ENCODE measurements at regions not wholly inside any gene's neighbourhood (a gene's known extent, or its start where the extent isn't known, plus 50 kb on each side); places are given as distances from the start of the nearest gene placed in this dataset.
"Not testable (repeated sequence)": the region's sequence is repeated elsewhere in the genome, so short reads cannot be mapped to it uniquely, and the experiment has no call there.

DNA sequence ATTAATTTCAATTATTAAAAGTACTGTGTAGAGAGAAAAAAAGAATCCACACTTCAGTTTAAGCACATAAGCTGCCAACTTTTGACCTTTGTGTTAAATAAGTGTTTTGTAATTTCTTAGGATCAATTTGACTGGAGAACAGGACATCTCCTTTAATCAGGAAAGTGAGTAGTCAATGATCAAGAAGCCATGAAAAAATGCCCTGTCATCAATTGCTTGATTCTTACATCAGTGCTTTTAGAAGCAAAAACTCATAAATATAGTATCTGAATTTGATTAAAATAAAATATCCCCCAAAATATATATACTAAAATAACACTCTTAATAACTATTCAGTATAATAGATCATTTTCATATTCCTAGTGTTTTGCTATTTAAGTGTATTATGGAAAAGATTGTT lies 409.0 kb downstream of the TAFA4 start:
- DNase-seq (ENCODE audit: extremely low spot score) = no peak
- no peak for TF ChIP-seq CTCF (IDR thresholded peaks at IDR 0.05; ENCODE audit: control extremely low read depth, extremely low read depth, low read depth, missing control alignments)
- POLR2A ChIA-PET = no interaction called here
- CTCF ChIA-PET = no interaction called here

DNA sequence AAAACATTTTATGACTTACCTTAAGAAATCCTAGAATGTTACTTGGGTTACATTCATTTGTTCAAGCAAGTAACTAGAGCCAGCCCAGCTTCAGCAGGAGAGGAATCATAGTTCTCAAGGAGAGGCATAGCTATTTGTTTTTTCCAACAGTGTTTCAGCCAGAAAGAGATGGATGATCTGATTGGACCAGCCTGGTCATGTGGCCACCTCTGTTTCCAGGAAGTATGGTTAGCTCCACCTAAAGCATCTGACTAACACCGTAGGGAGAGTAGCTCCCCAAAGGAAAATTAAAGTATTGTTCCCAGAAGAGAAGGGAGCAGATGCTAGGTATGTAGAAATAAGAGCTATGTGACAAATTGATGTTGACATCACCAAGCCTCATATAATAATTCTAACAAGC lies 417.1 kb downstream of the TAFA4 start:
- no peak for TF ChIP-seq CTCF (IDR thresholded peaks at IDR 0.05; ENCODE audit: control extremely low read depth, extremely low read depth, low read depth, missing control alignments)
- ChIA-PET POLR2A (no interaction called here), CTCF (interaction anchor here (1.1 kb wide), 1 partner anchor 10 kb away, joined by 4 read pairs; no protein-coding TSS in a partner anchor)
- DNase-seq (ENCODE audit: extremely low spot score) = no peak

DNA sequence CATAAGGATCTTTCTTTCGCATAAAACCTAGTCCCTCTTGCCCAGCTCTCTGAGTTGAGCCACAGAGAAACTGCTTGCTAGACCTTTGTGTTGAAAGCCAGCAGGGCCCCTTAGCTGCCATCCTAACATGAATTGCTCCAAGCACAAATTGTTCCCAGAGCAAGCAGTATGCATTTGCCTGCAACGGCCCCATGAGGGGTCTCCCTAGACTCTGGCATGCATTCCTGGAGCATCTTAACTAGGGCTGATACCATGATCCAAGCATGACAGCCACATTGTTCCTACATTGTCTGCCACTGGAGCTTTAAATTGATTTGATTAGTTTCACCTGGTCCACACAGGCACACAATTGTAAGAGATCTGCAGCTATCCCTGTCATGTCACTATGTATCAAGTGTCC lies 428.1 kb downstream of the TAFA4 start:
- POLR2A ChIA-PET = no interaction called here
- no peak for DNase-seq (ENCODE audit: extremely low spot score)
- CTCF ChIA-PET = interaction anchor here (1.4 kb wide), 1 partner anchor 21 kb away, joined by 3 read pairs; no protein-coding TSS in a partner anchor
- TF ChIP-seq CTCF (IDR thresholded peaks at IDR 0.05; ENCODE audit: control extremely low read depth, extremely low read depth, low read depth, missing control alignments) = no peak

DNA sequence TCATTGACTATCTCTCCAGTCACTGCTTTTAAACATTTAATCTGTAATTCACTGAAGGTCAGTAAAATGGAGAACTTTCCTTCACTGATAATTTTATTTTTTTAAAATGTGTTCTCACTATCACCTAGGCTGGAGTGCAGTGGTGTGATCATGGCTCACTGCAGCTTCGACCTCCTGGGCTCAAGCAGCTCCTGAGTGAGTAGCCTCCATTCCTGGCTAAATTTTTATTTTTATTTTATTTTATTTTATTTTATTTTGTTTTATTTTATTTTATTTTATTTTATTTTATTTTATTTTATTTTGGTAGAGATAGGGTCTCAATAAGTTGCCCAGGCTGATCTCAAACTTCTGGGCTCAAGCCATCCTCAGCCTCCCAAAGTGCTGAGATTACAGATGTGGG lies 446.5 kb downstream of the TAFA4 start:
- DNase-seq (ENCODE audit: extremely low spot score); POLR2A ChIA-PET; CTCF ChIA-PET: not testable (repeated sequence)

- DNase-seq (ENCODE audit: extremely low spot score) = no peak
- ChIA-PET CTCF (no interaction called here), POLR2A (no interaction called here)
- TF ChIP-seq CTCF (IDR thresholded peaks at IDR 0.05; ENCODE audit: control extremely low read depth, extremely low read depth, low read depth, missing control alignments) = no peak
These were observed 447.3 kb downstream of the TAFA4 start for GRCh38 chr3:68485051-68485450.

DNA sequence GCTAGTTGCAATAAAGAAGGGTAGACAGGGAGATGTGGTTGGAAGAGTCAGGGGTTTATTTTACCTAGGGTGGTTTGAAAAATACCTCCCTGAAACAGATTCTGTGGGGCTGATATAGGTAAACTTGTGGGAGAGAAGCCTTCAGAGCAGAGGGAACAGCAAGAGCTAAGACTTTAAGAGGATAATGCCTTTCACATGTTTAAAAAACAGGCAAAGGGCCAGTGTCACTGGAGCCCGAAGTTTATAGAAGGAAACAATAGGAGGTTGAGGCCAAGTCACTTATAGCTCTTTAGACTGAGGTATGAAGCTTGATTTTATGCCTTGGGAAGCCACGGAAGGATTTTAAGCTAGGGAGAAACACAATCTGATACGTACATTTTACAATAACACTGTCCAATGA lies 448.7 kb downstream of the TAFA4 start:
- ChIA-PET CTCF (interaction anchor here (1.6 kb wide), 1 partner anchor 10 kb away, joined by 5 read pairs; no protein-coding TSS in a partner anchor), POLR2A (no interaction called here)
- TF ChIP-seq CTCF (IDR thresholded peaks at IDR 0.05; ENCODE audit: control extremely low read depth, extremely low read depth, low read depth, missing control alignments) = no peak
- DNase-seq (ENCODE audit: extremely low spot score) = no peak

GRCh38 chr3:68483041-68483440 lies 449.3 kb downstream of the TAFA4 start:
- TF ChIP-seq CTCF (IDR thresholded peaks at IDR 0.05; ENCODE audit: control extremely low read depth, extremely low read depth, low read depth, missing control alignments) = no peak
- CTCF ChIA-PET = interaction anchor here (1.6 kb wide), 1 partner anchor 9 kb away, joined by 5 read pairs; no protein-coding TSS in a partner anchor
- DNase-seq (ENCODE audit: extremely low spot score) = no peak
- POLR2A ChIA-PET = no interaction called here
